Thyroid gland (tissue), 4 donors: ENCODE measurements at regions not wholly inside any gene's neighbourhood (a gene's known extent, or its start where the extent isn't known, plus 50 kb on each side); places are given as distances from the start of the nearest gene placed in this dataset.

Experiments used
- DNase-seq, 2 donors: peaks; one replicate each; pipeline ENCODE4 v3.0.0-alpha.2; 2019
- H3K27ac ChIP-seq, 3 donors: fragments of 200-600 bp; sonication (generic); 1 replicate in 2 of 3; 2 replicates in 1 of 3; pipeline ENCODE4 v1.5.1; 2016 to 2019; ENCODE audit warnings: mild to moderate bottlenecking in 1 of 3, moderate library complexity in 1 of 3
- H3K27me3 ChIP-seq: fragments of 200-600 bp; sonication (generic); one replicate; pipeline ENCODE4 v1.5.1; 2019
- H3K36me3 ChIP-seq, 2 donors: fragments of 200-600 bp; sonication (generic); one replicate each; pipeline ENCODE4 v1.5.1; 2016 to 2019
- H3K4me1 ChIP-seq, 2 donors: fragments of 200-600 bp; sonication (generic); one replicate each; pipeline ENCODE4 v1.5.1; 2017 to 2019
- H3K4me3 ChIP-seq, 3 donors: fragments of 200-600 bp; sonication (generic); replicated peaks in 1 of 3; 1 replicate in 2 of 3; 2 replicates in 1 of 3; pipeline ENCODE4 v1.5.1; 2016; ENCODE audit warnings: mild to moderate bottlenecking in 1 of 3
- H3K9me3 ChIP-seq: fragments of 200-600 bp; sonication (generic); one replicate; pipeline ENCODE4 v1.5.1; 2017
- CTCF ChIP-seq, 6 experiments: fragments of 200-600 bp in 3 of 6; fragments of 450-650 bp in 3 of 6; sonication (generic) in 3 of 6; IDR thresholded peaks; one replicate each; pipeline ENCODE4 v1.5.1; 2016 to 2019; ENCODE audit warnings: antibody characterized with exemption in 6 of 6, mild to moderate bottlenecking in 2 of 6, inconsistent platforms in 1 of 6, moderate library complexity in 1 of 6
- POLR2A ChIP-seq, 2 donors: fragments of 450-650 bp; IDR thresholded peaks; one replicate each; pipeline ENCODE4 v1.6.1; 2017; ENCODE audit warnings: antibody characterized with exemption in 2 of 2, mild to moderate bottlenecking in 2 of 2, moderate library complexity in 1 of 2
- WGBS, 2 donors: methylation state at CpG; one replicate each; pipeline ENCODE4 v1.1.5; 2017; 5-methylcytosine and 5-hydroxymethylcytosine counted together
- intact Hi-C: fragments of 100-400 bp; cut with DNase I; formaldehyde crosslinking; loops from one replicate; pipeline ENCODE4 v1.15.1; 2023

DNA sequence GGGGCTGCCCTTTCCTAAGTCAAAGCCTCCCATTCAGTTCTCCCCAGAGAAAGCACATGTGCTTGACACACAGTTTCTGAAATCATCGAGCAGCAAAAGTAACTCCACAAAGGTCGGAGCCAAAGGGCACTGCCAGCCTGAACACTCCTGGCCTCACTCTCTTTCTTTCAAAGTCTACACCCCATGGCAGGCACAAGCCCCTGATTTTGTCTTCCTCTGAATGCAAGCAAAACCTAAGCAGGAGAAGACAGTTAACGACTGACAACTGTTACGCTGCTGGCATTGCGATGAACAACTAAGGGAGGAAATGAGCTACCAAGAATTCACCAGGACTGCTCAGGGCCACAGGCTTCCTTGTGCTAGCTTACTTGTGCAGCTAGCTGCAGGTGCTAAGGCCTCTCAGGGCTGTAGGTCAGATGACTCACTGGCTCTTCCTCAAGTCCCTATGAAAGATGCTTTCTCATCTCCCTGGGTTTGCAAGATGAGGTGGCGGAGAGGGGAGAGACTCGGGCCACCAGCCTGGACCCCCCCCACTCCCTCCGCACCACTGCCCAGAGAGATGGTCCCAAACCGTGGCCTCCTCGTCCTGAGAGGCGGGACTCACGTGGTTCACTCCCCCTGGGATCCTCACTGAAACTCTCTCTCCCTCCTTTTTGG lies 208.2 kb downstream of the DLL1 start:
- no peak overlapping the region for H3K4me3 ChIP-seq
- no peaks in the 10 kb centered on the region for H3K27me3 ChIP-seq
- TF ChIP-seq POLR2A (IDR thresholded peaks at IDR 0.05) (no peak), CTCF (IDR thresholded peaks at IDR 0.05) (no peak)
- H3K36me3 ChIP-seq, result no peaks in the 10 kb centered on the region
- no peaks in the 10 kb centered on the region for H3K9me3 ChIP-seq
- DNase-seq, result no peak
- no peak overlapping the region for H3K27ac ChIP-seq
- H3K4me1 ChIP-seq, result no peaks in the 10 kb centered on the region
- intact Hi-C loops, result no loop called here
- WGBS, 2 donors, result 85 to 91% methylated on average over 12 of the region's 12 CpGs

- Histone ChIP-seq H3K36me3 (no peaks in the 10 kb centered on the region), H3K4me3 (no peak overlapping the region), H3K4me1 (no peaks in the 10 kb centered on the region), H3K27ac (no peak overlapping the region), H3K27me3 (no peaks in the 10 kb centered on the region), H3K9me3 (no peaks in the 10 kb centered on the region)
- intact Hi-C loops, result no loop called here
- DNase-seq, result no peak
- TF ChIP-seq CTCF (IDR thresholded peaks at IDR 0.05) (no peak), POLR2A (IDR thresholded peaks at IDR 0.05) (no peak)
- WGBS, 2 donors, result 89 to 92% methylated on average over 11 to 13 of the region's 13 CpGs
These were observed 208.8 kb downstream of the DLL1 start for GRCh38 chr6:170082067-170082466.

DNA sequence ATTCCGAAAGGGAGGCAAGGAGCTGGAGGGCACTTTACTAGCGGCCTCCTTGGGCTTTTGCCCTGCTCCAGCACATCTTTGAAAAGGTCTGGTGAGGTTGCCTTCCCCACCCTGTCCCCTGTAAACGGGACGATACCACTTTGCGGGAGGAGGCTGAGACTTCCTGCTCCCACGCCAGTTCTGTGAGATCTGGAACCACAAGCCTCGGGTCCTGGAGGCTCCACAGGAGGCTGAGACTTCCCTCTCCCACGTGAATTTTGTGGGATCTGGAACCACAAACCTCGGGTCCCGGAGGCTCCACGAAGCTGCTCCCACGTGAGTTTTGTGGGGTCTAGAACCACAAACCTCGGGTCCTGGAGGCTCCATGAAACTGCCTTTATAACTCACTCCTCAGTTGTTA lies 209.3 kb downstream of the DLL1 start:
- intact Hi-C loops, result no loop called here
- no peak for DNase-seq
- Histone ChIP-seq H3K27me3 (no peaks in the 10 kb centered on the region), H3K27ac (no peak overlapping the region), H3K4me1 (no peaks in the 10 kb centered on the region), H3K4me3 (no peak overlapping the region), H3K9me3 (no peaks in the 10 kb centered on the region), H3K36me3 (no peaks in the 10 kb centered on the region)
- no peak for TF ChIP-seq CTCF (IDR thresholded peaks at IDR 0.05)
- WGBS, 2 donors, result 70 to 75% methylated on average over 13 of the region's 13 CpGs

DNA sequence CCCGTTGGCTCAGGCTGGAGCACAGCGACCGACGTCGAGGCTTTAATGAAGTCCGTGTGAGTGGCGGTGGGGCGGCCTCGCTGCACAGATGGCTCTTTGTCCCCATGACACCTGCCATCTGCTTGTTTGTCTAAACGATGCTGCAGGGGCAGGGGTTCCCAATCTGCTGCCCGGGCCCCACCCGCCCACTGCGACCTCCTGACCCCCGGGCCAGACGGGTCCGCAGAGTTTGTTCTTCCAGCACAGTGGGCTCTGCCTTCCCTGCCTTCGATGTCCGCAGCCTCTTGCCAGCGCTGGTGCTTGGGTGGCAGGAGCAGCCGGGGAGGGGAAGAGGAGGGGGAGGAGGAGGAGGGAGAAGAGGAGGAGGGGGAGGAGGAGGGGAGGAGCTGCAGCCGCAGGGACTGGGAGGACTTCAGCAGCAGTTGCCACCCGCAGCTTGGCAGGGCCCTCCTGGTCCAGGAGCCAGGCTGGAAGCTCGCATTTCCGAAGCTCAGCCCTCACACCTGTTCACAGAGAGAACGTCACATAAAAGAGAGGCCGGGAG lies 210.0 kb downstream of the DLL1 start:
- no peak for TF ChIP-seq POLR2A (IDR thresholded peaks at IDR 0.05)
- no peak for TF ChIP-seq CTCF (IDR thresholded peaks at IDR 0.05)
- intact Hi-C loops, result no loop called here
- Histone ChIP-seq H3K4me1 (no peaks in the 10 kb centered on the region), H3K27me3 (no peaks in the 10 kb centered on the region), H3K4me3 (no peak overlapping the region), H3K36me3 (no peaks in the 10 kb centered on the region), H3K27ac (no peak overlapping the region), H3K9me3 (no peaks in the 10 kb centered on the region)
- WGBS, 2 donors, result 45 to 52% methylated on average over 19 to 20 of the region's 26 CpGs
- no peak for DNase-seq

- Histone ChIP-seq H3K36me3 (no peaks in the 10 kb centered on the region), H3K4me1 (no peaks in the 10 kb centered on the region), H3K4me3 (no peak overlapping the region), H3K27me3 (no peaks in the 10 kb centered on the region), H3K9me3 (no peaks in the 10 kb centered on the region), H3K27ac (no peak overlapping the region)
- WGBS, 2 donors, result 75 to 85% methylated on average over 18 to 23 of the region's 24 CpGs
- no peak for DNase-seq
- intact Hi-C loops, result no loop called here
- TF ChIP-seq CTCF (IDR thresholded peaks at IDR 0.05), result no peak
- TF ChIP-seq POLR2A (IDR thresholded peaks at IDR 0.05), result no peak
These were observed 210.6 kb downstream of the DLL1 start for GRCh38 chr6:170080169-170080827.
